ENCODE measurements at regions not wholly inside any gene's neighbourhood (a gene's known extent, or its start where the extent isn't known, plus 50 kb on each side); places are given as distances from the start of the nearest gene placed in this dataset.

DNA sequence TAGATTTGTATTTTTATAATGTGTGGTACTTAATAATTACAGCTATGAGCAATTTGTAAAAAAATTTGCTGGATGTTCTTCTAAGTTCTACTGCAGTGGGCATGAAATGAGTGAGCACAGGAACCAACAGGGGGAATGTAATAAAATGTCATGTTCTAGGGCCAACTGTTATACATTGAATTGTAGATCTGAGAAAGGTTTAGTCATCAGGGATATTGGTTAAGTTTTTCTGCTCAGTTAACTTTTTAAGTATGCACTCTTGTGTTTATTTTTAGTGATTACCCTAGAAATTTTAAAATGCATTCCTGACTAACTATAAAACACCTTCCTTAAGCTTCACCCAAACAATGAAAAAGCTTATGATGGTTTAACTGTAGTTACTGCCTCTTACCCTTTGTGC lies 101.8 kb downstream of the CAND1 start:
- DNase-seq = no peak

DNA sequence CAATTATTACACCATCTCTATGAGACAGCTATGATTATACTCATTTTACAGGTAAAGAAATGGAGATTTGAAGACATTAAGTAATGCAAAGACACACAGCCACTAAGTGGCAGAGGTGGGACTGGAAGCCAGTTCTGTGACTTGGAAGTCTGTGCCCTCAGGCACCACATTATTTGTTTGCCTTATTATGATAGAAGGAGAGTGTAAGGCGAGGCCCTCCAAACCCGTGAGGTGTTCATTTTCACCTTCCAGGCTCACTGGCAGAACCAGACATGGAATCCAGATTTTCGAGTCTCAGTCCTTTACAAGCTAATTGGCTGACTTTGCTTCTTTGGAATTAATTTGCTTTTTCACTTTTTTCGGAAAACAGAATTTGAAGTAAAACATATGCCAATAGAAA lies 107.9 kb downstream of the CAND1 start:
- no peak for DNase-seq

DNA sequence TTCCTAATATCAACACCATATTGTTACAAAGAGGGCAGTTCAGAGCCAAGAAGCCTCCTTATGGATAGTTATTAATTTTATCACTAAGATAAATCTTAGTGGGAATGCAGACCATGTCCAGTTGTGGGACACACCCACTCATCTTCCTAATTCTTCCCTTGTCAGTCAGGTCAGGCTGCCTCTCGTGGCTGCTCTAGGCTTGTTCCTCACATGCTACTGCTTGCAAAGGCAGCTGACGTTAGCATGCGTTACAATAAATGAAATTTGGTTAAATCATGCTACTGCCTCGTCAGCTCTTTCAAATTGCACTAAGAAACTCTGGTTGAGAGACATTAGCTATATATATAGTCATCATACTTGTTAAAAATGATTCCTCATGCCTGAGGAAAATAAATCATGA lies 108.4 kb downstream of the CAND1 start:
- DNase-seq = no peak

DNA sequence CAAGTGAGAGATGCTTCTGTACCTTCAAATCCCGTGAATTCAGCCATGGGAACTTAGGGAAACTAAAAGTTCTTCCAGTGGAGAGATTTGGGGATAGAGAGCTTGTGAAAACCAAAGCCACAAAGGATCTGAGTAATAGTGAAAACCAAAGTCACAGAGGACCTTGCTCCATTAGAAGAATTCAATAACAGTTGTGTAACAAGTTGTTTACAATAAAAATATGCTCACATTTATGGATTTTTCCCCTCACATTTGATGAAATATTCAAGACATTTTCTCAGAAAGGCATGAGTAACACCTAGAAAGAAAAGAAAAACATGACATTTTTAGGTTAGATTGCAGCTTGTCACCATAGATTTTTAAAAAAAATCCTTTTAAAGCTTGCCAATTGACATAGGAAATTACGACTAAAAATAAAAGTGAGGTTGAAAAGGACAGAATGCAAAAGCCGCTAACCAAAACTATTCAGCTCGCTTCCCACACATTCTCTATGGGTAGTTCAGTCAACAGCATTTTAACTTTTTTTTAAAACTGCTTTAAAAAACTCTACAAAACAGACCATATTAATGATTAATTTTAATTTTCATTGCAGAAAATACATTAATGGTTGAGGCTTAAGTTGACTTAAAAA lies 113.2 kb downstream of the CAND1 start:
- DNase-seq = no peak

DNA sequence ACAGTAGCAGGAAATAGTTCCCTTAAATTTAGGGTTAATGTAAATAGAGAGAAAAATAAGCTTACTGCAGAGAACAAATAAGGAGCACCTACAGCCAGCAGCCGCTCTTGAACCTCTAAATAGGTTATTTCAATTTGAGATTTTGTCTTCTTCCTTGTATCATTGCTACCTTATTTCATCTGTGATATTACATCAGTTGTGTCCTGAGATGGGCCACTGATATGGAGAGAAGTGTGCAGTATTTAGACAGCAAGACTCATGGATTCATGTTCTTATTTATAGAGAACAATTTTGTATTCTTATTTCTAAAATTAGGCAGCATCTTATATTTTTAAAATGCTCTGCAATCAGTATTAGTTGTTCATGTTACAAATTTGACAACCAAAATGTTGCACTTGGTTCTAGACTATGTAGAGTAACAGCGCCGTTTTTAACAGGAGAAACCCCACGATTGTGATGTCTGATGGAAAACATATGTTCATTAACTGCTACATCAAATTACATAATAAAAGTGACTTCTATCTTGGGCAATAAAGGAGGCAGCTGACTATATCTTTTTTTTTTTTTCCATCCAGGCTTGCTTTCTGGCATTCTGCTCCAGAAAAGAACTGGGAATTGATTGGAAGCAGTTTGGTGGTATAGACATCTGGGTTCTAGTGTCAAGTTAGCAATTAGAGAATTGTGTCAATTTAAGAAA lies 117.9 kb downstream of the CAND1 start:
- DNase-seq = no peak

DNA sequence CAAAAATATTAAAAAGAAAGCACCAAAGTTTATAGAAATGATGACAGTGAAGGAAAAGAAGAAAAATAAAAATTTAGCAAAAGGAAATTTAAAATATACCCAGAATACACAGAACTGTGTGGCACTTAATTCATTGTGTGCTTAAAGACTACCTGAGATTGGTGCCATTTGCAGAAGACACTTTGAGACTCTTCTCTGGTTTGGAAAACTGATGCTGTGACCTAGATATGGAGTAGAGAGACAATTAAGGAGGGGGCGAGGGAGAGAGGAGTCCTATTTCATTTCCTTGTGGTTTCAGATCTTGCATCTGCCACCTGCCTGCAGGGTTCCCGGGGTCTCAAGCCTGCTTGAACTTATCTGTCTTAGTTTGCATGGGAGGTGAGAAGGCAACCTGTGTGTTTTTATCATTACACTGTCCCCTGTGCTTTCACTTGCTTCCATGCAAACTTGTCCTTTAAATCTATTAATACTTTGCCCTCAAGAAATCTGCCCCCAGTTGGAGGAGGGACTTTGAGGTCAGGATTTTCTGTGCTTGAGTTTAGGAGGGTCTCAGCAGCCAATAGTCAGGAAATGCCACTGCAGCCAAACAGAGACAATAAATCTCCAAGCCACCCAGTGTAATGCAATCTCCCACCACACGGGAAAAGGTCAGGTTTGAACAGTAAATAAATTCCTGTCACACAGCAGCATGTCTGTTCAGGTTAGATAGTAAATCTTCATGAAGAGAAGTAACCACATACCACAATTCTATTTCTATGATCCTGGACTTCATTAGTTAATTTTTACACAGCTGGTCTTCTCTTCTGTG lies 119.4 kb downstream of the CAND1 start:
- no peak for DNase-seq

DNA sequence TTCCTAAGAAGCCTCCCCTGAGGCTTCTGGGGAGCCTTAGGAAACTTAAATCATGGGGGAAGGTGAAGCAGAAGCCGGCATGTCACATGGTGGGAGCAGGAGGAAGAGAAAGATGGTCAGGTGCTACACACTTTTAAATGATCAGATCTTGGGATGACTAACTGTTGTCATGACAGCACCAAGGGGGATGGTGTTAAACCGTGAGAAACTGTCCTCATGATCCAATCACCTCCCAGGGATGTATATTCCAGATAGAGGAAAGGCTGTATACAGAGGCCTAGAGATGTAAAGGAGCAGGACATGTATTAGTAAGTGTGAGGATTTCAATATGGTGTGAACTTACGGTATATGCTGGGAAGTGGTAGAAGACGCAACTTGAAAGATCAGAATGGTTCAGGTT lies 121.1 kb downstream of the CAND1 start:
- DNase-seq = no peak

DNA sequence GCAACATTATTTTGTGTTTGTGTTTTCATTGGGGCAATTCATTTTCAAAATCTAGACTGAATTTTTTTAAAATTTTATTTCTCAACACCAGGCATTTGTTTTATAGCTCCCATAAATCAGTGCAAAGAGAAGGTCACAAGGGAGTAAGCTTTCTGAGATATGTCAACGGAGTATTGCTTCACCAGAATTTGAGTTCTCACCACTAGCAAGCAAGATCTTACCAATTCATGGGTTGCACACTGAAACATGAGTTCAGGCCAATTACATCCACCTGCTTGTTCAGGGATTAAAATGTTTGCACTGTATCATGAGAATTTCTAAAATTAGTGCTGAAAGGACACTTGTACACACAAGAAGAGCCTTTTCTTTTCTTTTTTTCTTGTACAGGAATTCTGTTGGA lies 121.9 kb downstream of the CAND1 start:
- no peak for DNase-seq

DNA sequence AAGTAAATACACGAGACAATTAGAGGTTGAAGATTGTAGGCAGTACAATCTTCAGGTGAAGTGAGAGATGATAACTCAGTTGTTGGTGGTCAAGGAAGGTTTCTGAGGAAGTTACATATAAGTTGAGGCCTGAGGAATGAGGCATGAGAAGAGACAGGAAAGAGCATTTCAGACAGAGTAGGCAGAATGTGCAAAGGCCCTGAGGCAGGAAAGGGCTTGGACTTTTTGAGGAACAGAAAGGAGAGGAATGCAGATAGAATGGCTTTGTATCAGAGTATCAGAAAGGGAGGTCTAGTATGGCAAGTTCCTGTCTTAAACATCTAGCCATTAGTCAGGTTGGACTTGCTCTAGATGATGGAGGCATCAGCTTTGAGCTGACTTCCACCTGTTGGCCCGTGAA lies 122.5 kb downstream of the CAND1 start:
- DNase-seq = no peak

DNA sequence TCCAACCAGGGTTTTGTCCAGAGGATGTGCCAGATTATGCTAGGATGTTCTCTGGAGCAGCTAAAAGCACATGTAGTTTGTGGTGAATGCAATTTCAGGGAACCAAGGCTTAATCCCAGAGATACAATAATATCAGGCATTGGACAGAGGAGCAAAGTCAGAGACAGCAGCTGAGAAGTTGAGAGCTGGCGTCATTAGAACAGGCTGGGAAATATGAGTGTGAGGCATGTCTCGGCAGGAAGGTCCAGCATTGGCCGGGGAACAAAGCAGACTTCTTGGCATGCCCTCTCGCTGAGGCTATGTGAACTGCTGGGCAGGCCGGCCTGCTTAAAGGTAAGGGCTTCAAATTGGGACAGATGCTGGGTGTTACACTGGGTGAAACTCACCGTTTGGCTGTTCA lies 125.4 kb downstream of the CAND1 start:
- DNase-seq = no peak

DNA sequence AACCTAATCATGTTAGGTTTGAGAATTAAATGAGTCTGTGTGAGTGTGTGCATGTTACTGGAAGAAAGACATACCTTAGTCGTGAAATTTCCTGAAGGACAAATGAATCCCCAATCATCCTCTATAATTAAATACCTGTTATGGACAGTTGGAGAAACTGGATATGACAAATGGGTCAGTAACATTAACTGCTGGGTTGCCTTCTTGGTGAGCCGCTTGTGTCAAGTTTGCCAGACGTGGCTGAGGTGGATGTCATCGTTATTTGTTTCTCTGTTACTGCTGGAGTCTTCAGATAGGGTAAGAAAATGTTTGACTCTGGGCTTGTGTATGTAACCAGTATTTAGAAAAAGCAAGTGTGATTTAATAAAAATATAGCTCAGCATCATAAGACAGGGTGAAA lies 131.6 kb downstream of the CAND1 start:
- DNase-seq = no peak

DNA sequence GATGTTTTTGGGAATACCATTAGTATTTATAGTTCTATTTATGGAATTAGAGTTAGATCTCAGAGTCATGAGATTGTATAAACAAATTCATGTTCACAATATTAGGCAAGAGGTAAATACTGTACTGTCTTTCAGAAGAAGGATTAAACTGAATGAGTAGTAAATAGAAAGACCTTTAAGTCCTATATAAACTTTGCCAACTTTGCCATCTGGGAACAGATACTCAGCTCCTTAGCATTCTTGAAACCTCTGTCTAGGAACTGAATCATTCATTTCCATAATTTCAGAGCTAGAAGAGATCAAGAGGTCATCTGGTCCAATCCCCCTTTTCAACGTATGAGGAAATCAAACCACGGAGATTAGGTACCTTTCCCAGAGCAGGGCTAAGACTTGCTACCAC lies 141.1 kb downstream of the CAND1 start:
- no peak for DNase-seq

DNA sequence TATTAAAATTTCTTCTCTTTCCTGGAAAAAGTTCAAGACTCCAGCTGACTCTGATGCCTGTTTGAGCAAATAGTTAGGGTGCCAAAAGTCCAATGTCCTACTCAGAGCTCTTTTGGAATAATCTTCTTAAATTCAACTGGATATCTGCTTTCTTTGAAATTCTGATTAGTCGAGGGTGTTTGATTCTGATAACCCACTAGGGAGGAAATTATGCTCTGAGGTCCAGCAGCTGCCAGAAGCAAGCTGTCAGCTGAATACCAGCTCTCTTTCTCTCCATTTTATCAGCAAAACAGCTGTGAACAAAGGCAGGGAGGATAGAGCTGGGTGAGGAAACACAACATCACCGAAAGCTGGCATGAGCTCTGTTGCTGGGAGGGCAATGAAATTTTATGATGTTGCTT lies 141.5 kb downstream of the CAND1 start:
- no peak for DNase-seq

DNA sequence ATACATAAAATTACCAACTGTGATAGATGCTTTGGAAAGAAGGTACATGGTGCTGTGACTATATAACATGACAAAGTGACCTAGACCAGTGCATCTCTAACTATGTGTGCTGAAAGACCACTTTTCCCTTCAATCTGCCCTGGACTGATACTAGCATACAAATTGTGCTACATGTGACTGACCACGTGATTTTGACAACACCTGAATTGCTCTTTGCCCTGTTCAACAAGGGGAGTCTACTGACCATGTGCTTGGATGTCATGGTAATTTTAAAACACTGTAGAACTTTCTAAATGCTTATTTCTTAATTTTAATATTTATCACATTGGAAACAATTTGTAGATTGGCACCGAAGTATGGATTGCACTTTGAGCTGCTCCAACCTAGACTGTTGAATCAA lies 142.4 kb downstream of the CAND1 start:
- no peak for DNase-seq

DNA sequence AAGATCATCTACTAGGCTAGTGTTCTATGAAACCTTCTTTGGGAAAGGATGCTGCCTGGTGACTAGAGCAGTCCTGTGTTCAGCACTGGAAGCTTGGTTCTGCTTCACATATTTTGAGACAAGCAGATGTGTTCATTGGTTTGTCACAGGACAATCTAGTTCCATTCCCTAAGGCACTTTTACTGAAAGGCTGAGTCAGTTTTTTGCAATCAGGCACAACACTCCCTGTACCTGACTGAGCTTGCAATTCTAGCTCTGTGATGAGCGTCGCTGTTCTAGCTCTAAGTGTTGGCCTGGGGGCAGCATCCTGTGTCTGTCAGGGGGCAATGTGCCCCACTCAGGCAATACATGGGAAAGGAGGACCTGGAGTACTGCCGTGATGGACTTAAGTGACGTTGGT lies 144.4 kb downstream of the CAND1 start:
- DNase-seq = no peak

DNA sequence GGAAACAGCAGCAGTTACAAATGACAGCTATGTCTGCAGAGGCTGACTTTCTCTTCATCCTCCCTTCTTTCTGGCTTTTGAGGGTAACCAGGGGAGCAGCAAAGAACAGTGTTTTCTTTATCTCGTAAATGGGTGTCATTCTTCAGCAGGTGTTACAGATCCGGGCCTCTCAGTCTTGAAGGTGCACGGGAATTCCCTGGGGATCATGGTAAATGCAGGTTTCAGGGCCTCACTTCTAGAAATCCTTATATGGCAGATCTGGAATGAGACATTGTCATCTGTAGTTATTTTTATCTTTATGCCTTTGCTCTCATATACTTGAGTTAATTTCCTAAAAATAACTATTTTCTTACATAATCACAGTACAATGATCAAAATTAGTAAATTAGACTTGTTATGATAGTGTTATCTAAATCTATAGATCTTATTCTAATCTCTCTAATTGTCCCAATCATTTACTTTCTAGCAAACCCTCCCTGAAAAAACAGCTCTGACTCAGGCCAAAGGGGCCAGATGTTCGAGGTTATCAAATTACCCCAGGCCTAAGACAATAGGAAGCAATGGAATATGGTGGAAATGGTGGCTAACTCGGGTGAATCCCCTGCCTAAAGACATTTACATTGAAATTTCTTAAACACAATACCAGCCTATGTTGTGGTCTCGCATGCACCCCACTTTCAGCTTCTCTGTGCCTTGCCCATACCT lies 145.0 kb downstream of the CAND1 start:
- no peak for DNase-seq

DNA sequence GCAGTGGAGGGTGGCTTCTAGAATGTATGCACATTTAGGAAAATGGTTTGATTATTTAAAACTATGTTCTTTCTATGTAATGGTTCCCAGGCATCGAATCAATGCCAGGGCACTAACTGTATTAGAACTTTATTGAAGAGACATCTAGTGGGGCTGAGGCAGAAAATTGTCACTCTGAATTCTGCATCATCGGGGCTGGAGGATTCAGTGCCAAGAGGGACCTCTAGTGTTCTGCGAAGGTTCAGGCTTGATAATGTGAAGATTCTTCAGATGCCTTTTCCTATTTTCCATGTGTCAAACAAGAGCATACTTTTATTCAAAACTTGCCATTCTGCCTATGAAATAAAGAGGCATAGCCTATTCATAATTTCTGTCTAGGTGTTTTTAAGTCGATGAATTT lies 146.3 kb downstream of the CAND1 start:
- DNase-seq = peak; percentile 18

DNA sequence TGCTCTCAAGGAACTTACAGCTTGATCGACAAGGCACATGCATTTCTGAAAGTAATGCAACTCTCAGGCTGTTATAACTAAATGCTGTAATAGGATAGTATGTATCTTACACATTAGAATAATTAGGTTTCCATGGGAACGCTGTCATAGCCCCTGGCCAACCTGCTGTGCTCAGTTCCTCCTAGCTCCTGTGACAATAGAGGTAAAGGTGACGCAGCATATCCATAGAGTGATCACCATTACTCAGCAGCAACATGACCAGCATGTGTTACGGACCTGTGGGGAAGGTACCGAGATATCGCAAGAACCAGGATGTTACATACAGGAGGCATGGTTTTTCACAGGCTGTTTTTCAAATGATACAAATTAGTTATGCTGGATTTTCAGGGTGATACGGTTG lies 150.7 kb downstream of the CAND1 start:
- no peak for DNase-seq

DNA sequence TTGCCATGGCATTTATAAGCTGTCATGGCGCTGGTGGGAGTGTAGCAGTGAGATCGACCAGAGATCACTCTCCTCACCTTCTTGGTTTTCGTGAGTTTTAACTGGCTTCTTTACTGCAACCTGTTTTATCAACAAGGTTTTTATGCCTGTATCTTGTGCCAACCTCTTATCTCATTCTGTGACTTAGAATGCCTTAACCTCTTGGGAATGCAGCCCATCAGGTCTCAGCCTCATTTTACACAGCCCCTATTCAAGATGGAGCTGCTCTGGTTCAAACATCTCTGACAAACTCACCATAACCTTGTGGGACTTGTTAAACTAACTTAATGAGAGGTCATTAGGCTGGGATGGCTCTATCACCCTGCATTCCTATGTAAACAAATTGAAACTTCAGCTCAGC lies 151.3 kb downstream of the CAND1 start:
- no peak for DNase-seq

DNA sequence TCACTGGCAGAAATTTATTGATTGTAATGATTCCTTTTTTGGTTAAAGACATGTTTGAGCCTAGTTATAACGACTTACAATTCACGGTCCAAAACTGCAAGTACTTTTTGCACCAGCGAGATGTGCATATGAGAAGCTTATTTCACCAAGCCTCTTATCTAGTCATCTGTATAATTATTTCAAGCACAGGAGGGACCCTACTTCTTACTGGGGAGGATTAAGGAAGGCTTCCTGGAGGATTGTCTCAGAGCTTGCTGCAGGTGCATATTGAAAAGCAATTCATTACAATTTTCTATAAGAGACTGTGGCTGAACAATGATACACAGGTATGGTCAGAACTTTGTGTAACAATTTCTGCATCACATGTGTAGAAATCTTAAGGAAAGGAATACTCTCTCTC lies 152.9 kb downstream of the CAND1 start:
- no peak for DNase-seq

DNA sequence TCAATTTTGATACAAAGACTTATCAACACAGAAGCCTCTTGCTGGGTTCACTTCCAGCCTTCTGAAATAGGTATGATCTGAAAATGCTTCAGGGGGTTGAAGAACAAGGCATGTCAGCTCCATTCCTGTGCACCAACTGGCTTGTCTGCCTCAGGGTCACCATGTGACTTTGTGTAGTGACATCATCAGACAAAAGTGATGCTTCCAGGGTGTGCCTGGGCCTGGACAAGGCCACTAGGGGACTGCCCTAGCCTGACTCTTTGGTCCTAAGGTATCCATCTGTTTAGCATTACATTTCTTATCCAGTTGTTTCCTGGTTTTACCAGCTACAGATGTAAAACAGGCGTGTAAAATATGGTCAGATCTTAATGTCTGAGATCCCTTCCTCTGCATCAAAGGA lies 155.6 kb downstream of the CAND1 start:
- DNase-seq = no peak

DNA sequence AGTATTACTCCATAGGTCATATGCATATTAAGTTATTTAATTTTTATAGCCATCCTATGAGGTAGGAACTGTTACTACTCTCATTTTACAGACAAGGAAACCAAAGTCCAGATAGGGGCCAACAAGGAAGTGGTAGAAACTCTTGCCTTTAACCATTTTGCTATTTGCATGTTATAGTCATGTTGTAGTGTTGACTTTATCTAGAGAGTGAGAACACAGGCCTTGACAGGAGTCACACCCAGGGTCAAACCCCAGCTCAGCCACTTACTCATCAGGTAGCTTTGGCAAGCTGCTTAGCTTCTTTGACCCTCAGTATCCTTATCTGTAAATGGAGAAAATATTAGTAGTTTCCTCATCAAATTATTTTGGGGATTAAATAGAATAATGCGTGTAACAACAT lies 156.2 kb downstream of the CAND1 start:
- no peak for DNase-seq

DNA sequence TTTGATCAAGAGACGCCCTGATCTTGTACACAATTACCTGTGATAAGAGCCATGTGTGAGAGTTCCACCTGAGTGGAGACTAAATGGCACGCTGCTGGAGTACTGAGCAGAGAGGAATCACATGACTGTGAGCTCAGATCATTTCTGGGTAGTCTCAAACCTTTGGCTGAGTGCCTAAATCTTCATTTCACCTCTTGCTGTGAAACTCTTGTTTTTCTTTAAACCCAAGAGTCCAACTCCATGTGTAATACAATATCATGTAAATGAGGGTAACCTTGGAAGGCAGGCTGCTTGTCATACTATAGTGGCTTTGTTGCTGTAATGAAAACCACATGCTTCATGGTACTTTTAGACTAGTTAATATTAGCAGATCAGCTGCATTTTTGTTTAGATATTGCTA lies 156.9 kb downstream of the CAND1 start:
- DNase-seq = no peak

DNA sequence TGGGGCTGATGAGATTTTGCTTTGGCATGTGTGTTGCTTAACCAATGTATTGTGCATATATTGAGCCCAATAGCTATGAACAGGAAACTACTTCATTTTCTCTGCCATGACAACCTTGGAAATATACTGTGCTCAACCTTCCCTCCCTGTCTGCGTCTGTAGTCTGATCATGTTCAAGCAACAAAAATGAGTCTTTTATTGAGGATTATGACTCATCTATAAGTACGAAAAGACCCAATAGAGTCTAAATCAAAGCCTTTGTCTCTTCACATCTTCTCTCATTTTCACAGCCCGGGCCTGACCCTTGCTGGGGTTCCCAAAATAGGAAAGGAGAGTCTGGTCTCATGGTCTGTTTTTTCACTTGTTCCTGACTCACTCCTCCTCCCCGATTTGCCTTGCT lies 158.2 kb downstream of the CAND1 start:
- no peak for DNase-seq

Measured in 8988T (cell line).